Activated T-cell treated with anti-CD3 and anti-CD28 coated beads, Interleukin-2, amount 50 U/mL, for 72 hours (primary cell): ENCODE measurements at regions not wholly inside any gene's neighbourhood (a gene's known extent, or its start where the extent isn't known, plus 50 kb on each side); places are given as distances from the start of the nearest gene placed in this dataset.
"Not testable (repeated sequence)": the region's sequence is repeated elsewhere in the genome, so short reads cannot be mapped to it uniquely, and the experiment has no call there.

Source experiments
- ATAC-seq, 2 donors: fragments of 150-1000 bp; cut with Tn5 transposase; replicated peaks in 1 of 2; 2 replicates each; pipeline ENCODE4 v1.10.0; 2021; ENCODE audit warnings: moderate library complexity in 2 of 2, mild to moderate bottlenecking in 1 of 2
- DNase-seq, 2 donors: peaks; one replicate each; pipeline ENCODE4 v3.0.0; 2021 to 2022; ENCODE audit warnings: mixed read lengths in 1 of 2
- H3K27ac Mint-ChIP-seq: one replicate; pipeline ENCODE4 v1.8.0; 2022; ENCODE audit warnings: mild to moderate bottlenecking, moderate library complexity, mixed read lengths
- H3K27me3 Mint-ChIP-seq: one replicate; pipeline ENCODE4 v1.8.0; 2022; ENCODE audit warnings: low read depth, mixed read lengths
- H3K36me3 Mint-ChIP-seq, 2 donors: one replicate each; pipeline ENCODE4 v1.8.0; 2022; ENCODE audit warnings: mixed read lengths in 2 of 2, mild to moderate bottlenecking in 1 of 2; ENCODE audit not compliant: insufficient read depth in 2 of 2
- H3K4me1 Mint-ChIP-seq: one replicate; pipeline ENCODE4 v1.8.0; 2022; ENCODE audit warnings: low read depth, mixed read lengths
- H3K4me3 Mint-ChIP-seq, 2 donors: one replicate each; pipeline ENCODE4 v1.8.0; 2022; ENCODE audit warnings: mild to moderate bottlenecking in 2 of 2, mixed read lengths in 2 of 2, moderate library complexity in 2 of 2
- H3K9me3 Mint-ChIP-seq, 2 donors: one replicate each; pipeline ENCODE4 v1.8.0; 2022; ENCODE audit warnings: mixed read lengths in 2 of 2

DNA sequence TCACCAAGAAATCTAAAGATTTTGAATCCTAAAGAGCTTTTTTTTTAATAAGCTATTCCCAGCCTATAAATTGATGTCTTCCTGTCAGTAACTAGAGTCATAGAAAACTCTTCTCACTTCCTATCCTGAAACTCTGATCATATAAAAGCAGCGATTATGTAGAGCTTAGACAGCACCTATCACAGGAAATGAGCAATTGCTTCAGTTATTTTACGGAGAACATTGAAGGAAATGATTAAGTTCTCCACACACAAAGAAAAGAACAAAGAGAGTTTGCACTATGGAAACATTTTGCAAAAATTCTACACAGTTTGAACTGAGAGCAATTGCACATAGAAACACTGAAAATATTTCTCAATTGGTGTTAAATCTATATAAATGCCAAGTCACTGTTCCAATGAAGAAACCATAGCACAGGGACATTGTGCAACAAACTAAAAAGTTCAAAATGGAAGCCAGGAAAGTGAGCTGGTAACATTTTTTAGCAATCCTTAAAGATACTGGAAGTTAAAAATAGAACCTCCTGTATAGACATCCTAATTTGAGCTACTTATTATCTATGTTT, 291.5 kb upstream of the ARHGEF26 start:
- ATAC-seq (peak in 1 of 2 donors; percentile 69), DNase-seq (no peak)
- peaks cover 8% of the 10 kb centered on the region for H3K27me3 Mint-ChIP-seq
- H3K9me3 Mint-ChIP-seq = no peaks in the 10 kb centered on the region
- no peaks in the 10 kb centered on the region for H3K36me3 Mint-ChIP-seq
- peak overlapping the region in 1 of 2 donors; percentile 17 for H3K4me3 Mint-ChIP-seq
- peaks cover 5% of the 10 kb centered on the region for H3K4me1 Mint-ChIP-seq
- peak overlapping the region; percentile 51 for H3K27ac Mint-ChIP-seq

GRCh38 chr3:153830552-153830951, 290.6 kb upstream of the ARHGEF26 start:
- H3K36me3 Mint-ChIP-seq = no peaks in the 10 kb centered on the region
- no peak overlapping the region for H3K4me3 Mint-ChIP-seq
- ATAC-seq (no peak), DNase-seq (no peak)
- H3K9me3 Mint-ChIP-seq = no peaks in the 10 kb centered on the region
- peaks cover 5% of the 10 kb centered on the region for H3K4me1 Mint-ChIP-seq
- H3K27me3 Mint-ChIP-seq = peaks cover 8% of the 10 kb centered on the region
- H3K27ac Mint-ChIP-seq = no peak overlapping the region

DNA sequence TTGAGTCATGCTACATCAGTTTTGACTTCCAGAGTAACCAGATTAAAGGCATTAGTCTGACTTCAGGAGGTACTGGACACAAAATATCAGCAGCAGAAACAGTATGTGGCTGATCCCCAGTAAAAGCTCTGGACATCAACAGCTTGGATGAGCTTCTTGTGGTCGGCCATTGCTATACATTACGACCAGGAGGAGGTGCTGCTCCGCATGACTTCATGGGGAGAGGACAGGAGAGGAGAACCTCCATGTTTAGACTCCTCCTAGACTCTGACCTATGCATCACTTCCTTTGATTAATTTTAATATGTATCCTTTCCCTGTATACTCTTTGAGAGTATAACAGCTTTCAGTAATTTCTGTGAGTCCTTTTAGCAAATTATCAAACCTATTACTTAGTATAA, 285.6 kb upstream of the ARHGEF26 start:
- Mint-ChIP-seq H3K9me3 (no peaks in the 10 kb centered on the region), H3K4me3 (no peak overlapping the region), H3K27ac (no peak overlapping the region), H3K36me3 (no peaks in the 10 kb centered on the region), H3K4me1 (no peaks in the 10 kb centered on the region), H3K27me3 (peaks cover 6% of the 10 kb centered on the region)
- DNase-seq (no peak), ATAC-seq (no peak)

GRCh38 chr3:153840487-153840886, 280.7 kb upstream of the ARHGEF26 start:
- ATAC-seq = no peak
- H3K9me3 Mint-ChIP-seq = peaks cover 2 to 4% of the 10 kb centered on the region in 2 donors
- H3K4me1 Mint-ChIP-seq = no peaks in the 10 kb centered on the region

DNA sequence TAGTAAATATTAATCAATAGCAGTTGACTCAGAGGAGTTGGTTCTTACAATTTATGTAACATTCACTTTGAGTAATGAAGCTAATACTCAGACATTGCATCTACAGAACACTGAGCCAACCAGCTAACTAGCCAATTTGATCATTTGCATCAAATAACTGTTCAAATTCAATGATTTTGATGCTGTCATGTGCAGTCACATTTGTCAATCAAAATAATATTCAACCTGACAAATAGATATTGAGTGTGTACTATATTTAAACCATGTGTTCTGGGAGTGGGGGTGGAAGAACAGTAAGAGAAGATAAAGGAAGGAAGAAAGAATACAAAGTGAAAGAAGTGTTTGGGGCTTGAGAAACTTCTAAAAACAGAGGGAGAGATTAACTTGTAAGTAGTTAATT, 277.2 kb upstream of the ARHGEF26 start:
- DNase-seq (no peak), ATAC-seq (no peak)
- H3K27ac Mint-ChIP-seq = peak overlapping the region; percentile 15
- H3K4me1 Mint-ChIP-seq = no peaks in the 10 kb centered on the region
- H3K36me3 Mint-ChIP-seq = peaks cover 0 to 4% of the 10 kb centered on the region in 2 donors
- peaks cover 2 to 4% of the 10 kb centered on the region in 2 donors for H3K9me3 Mint-ChIP-seq
- H3K27me3 Mint-ChIP-seq = peaks cover 7% of the 10 kb centered on the region
- no peak overlapping the region for H3K4me3 Mint-ChIP-seq

More at GRCh38 chr3:153840487-153840886, 280.7 kb upstream of the ARHGEF26 start:
- H3K27ac Mint-ChIP-seq = no peak overlapping the region
- peaks cover 0 to 4% of the 10 kb centered on the region in 2 donors for H3K36me3 Mint-ChIP-seq
- H3K4me3 Mint-ChIP-seq = no peak overlapping the region
- DNase-seq = no peak
- peaks cover 14% of the 10 kb centered on the region for H3K27me3 Mint-ChIP-seq

- Mint-ChIP-seq H3K4me3 (no peak overlapping the region), H3K4me1 (no peaks in the 10 kb centered on the region), H3K27ac (no peak overlapping the region), H3K9me3 (peaks cover 2 to 4% of the 10 kb centered on the region in 2 donors), H3K36me3 (peaks cover 0 to 4% of the 10 kb centered on the region in 2 donors), H3K27me3 (peaks cover 7% of the 10 kb centered on the region)
- DNase-seq (no peak), ATAC-seq (no peak)
These were observed 275.9 kb upstream of the ARHGEF26 start for GRCh38 chr3:153845311-153845710.

GRCh38 chr3:153848702-153849101, 272.5 kb upstream of the ARHGEF26 start:
- Mint-ChIP-seq H3K36me3 (no peaks in the 10 kb centered on the region), H3K9me3 (no peaks in the 10 kb centered on the region), H3K4me3 (no peak overlapping the region), H3K27me3 (no peaks in the 10 kb centered on the region), H3K27ac (no peak overlapping the region), H3K4me1 (no peaks in the 10 kb centered on the region)
- ATAC-seq (no peak), DNase-seq (no peak)

GRCh38 chr3:153852355-153852754, 268.8 kb upstream of the ARHGEF26 start:
- no peak overlapping the region for H3K27ac Mint-ChIP-seq
- no peak overlapping the region for H3K4me3 Mint-ChIP-seq
- no peaks in the 10 kb centered on the region for H3K36me3 Mint-ChIP-seq
- DNase-seq (no peak), ATAC-seq (no peak)
- no peaks in the 10 kb centered on the region for H3K4me1 Mint-ChIP-seq
- no peaks in the 10 kb centered on the region for H3K9me3 Mint-ChIP-seq
- peaks cover 7% of the 10 kb centered on the region for H3K27me3 Mint-ChIP-seq

DNA sequence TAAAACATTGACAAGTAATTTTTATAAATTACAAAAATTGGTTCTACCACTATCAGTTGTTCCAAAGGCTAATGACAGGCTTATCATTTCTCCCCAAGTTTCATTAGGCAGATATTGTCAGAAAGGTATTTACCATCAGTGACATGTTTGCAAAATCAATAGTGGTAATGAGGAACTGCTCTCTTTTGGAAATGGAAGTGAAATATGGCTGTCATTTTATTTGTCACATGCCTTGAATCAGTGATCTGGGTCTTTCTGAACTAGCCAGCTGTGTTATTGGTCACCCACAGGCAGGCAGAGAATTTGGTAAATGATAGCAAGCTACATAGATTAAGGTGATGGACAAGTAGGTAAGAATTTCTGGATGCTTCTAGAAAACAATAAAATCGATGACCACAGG, 268.0 kb upstream of the ARHGEF26 start:
- DNase-seq = no peak
- no peak for ATAC-seq
- no peak overlapping the region for H3K27ac Mint-ChIP-seq
- peaks cover 7% of the 10 kb centered on the region for H3K27me3 Mint-ChIP-seq
- H3K9me3 Mint-ChIP-seq = no peaks in the 10 kb centered on the region
- no peak overlapping the region for H3K4me3 Mint-ChIP-seq
- H3K36me3 Mint-ChIP-seq = no peaks in the 10 kb centered on the region
- no peaks in the 10 kb centered on the region for H3K4me1 Mint-ChIP-seq

DNA sequence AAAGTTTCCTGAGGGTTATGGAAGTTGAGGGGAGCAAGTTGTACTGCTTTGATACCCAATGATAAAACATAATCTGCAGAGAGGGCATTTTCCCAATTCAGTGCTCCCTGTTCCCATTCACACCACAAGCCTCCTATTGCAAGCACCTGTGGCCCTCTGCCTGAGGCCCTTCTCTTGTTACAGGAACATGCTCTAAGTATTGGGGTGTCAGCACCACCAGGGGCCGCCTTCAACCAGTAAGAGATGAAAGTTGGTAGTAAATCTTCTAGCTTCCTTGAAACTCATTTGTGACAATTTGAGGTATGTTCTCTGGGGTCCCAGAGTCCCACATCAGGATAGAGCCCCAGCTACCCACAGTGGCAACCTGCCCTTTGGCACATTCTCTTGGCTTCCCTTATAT, 265.4 kb upstream of the ARHGEF26 start:
- Mint-ChIP-seq H3K9me3 (no peaks in the 10 kb centered on the region), H3K27ac (no peak overlapping the region), H3K4me3 (no peak overlapping the region), H3K4me1 (no peaks in the 10 kb centered on the region), H3K36me3 (no peaks in the 10 kb centered on the region), H3K27me3 (peaks cover 7% of the 10 kb centered on the region)
- ATAC-seq (no peak), DNase-seq (no peak)

DNA sequence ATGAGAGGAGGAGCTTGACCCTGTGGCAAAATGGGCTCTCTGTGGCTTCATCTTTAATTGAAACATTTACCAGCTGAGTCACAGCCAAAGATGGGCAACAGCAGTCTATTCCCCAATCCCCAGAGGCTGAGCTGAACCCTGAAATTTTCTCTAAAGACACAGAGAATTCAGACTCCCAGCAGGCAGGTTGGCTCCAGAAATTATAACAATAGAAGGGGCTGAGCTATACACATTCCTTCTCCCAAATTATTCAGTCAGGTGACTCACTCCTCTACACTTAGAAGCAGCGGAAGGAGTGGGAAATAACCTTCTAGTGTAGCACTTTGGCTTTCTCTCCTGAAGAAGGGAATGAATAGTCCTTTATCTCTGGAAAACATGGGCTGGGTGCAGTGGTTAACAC, 264.3 kb upstream of the ARHGEF26 start:
- H3K4me3 Mint-ChIP-seq = no peak overlapping the region
- H3K9me3 Mint-ChIP-seq = no peaks in the 10 kb centered on the region
- no peak overlapping the region for H3K27ac Mint-ChIP-seq
- peaks cover 7% of the 10 kb centered on the region for H3K27me3 Mint-ChIP-seq
- no peaks in the 10 kb centered on the region for H3K36me3 Mint-ChIP-seq
- ATAC-seq = no peak
- no peak for DNase-seq
- H3K4me1 Mint-ChIP-seq = no peaks in the 10 kb centered on the region

GRCh38 chr3:153864793-153865192, 256.4 kb upstream of the ARHGEF26 start:
- ATAC-seq (no peak), DNase-seq (no peak)
- peaks cover 0 to 5% of the 10 kb centered on the region in 2 donors for H3K9me3 Mint-ChIP-seq
- H3K4me3 Mint-ChIP-seq = no peak overlapping the region
- H3K27me3 Mint-ChIP-seq = peaks cover 7% of the 10 kb centered on the region
- H3K36me3 Mint-ChIP-seq = peaks cover 0 to 2% of the 10 kb centered on the region in 2 donors
- H3K27ac Mint-ChIP-seq = no peak overlapping the region
- H3K4me1 Mint-ChIP-seq = no peaks in the 10 kb centered on the region

DNA sequence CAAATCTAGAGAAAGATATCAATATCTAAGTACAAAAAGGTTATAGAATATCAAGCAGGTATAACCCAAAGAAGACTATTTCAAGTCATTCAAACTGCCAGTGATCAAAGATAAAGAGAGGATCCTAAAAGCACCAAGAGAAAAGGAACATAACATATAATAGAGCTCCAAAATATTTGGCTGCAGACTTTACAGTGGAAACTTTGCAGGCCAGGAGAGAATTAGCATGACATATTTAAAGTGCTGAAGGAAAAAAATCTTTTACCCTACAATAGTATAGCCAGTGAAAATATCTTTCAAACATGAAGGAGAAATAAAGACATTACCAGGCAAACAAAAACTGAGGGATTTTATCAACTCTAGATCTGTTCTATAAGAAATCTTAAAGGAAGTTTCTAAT, 254.3 kb upstream of the ARHGEF26 start:
- H3K36me3 Mint-ChIP-seq = peaks cover 0 to 2% of the 10 kb centered on the region in 2 donors
- ATAC-seq (no peak), DNase-seq (no peak)
- H3K27ac Mint-ChIP-seq = no peak overlapping the region
- no peaks in the 10 kb centered on the region for H3K4me1 Mint-ChIP-seq
- no peak overlapping the region for H3K4me3 Mint-ChIP-seq
- peaks cover 0 to 5% of the 10 kb centered on the region in 2 donors for H3K9me3 Mint-ChIP-seq
- H3K27me3 Mint-ChIP-seq = peaks cover 7% of the 10 kb centered on the region

- H3K9me3 Mint-ChIP-seq = peaks cover 3 to 11% of the 10 kb centered on the region in 2 donors
- not testable (repeated sequence) for H3K27ac Mint-ChIP-seq, H3K4me3 Mint-ChIP-seq, DNase-seq, ATAC-seq, H3K27me3 Mint-ChIP-seq, H3K4me1 Mint-ChIP-seq, H3K36me3 Mint-ChIP-seq
These were observed 246.8 kb upstream of the ARHGEF26 start for GRCh38 chr3:153874348-153874747.
